IMR-90 (cell line): ENCODE measurements at regions not wholly inside any gene's neighbourhood (a gene's known extent, or its start where the extent isn't known, plus 50 kb on each side); places are given as distances from the start of the nearest gene placed in this dataset.

Source experiments
- ATAC-seq: fragments of 200-7000 bp; cut with Tn5 transposase; 2 replicates; pipeline ENCODE4 v1.9.1; 2020; ENCODE audit warnings: low read depth, mild to moderate bottlenecking, moderate library complexity
- BruUV-seq: library from RNA; stranded (reverse); fragments of 400-500 nt; replicated peaks from 2 replicates; lab custom pipeline; 2021; lab: Mats Ljungman, UMichigan
- CTCF ChIA-PET: fragments of 300-600 bp; formaldehyde crosslinking; extraction: SDS; loops from one replicate; lab custom pipeline; 2021; ENCODE audit warnings: antibody characterized with exemption; lab: Yijun Ruan, JAX
- POLR2A ChIA-PET: fragments of 300-600 bp; sonication (Branson Sonifier 250); formaldehyde crosslinking; loops from one replicate; lab custom pipeline; 2022; ENCODE audit warnings: antibody characterized with exemption; ENCODE audit not compliant: unreplicated experiment; lab: Charles Lee
- DNase-seq: peaks from one replicate; pipeline ENCODE4 v3.0.0; 2013
- H2AFZ ChIP-seq: replicated peaks from 2 replicates; pipeline ENCODE3; 2013; ENCODE audit warnings: low read length, mild to moderate bottlenecking; ENCODE audit not compliant: poor library complexity
- H2AK5ac ChIP-seq: 2 replicates; pipeline ENCODE4 v1.6.1; 2013; ENCODE audit warnings: low read depth, low read length, inconsistent platforms
- H2AK9ac ChIP-seq: replicated peaks from 2 replicates; pipeline ENCODE3; 2013; ENCODE audit warnings: mild to moderate bottlenecking, low read depth, low read length, moderate library complexity; ENCODE audit not compliant: poor library complexity
- H2BK120ac ChIP-seq: 2 replicates; pipeline ENCODE4 v1.6.1; 2013; ENCODE audit warnings: low read depth, low read length, inconsistent platforms
- H2BK15ac ChIP-seq: 3 replicates; pipeline ENCODE4 v1.6.1; 2013; ENCODE audit warnings: low read depth, low read length, inconsistent platforms
- H2BK20ac ChIP-seq: 2 replicates; pipeline ENCODE4 v1.6.1; 2013; ENCODE audit warnings: low read depth, mild to moderate bottlenecking, inconsistent platforms, low read length, moderate library complexity
- H2BK5ac ChIP-seq: 2 replicates; pipeline ENCODE4 v1.6.1; 2013; ENCODE audit warnings: mild to moderate bottlenecking, low read depth, low read length, inconsistent platforms; ENCODE audit not compliant: poor library complexity, severe bottlenecking
- H3K14ac ChIP-seq: replicated peaks from 2 replicates; pipeline ENCODE4 v1.6.1; 2013; ENCODE audit warnings: low read depth, low read length, inconsistent platforms
- H3K18ac ChIP-seq: 2 replicates; pipeline ENCODE4 v1.6.1; 2013; ENCODE audit warnings: low read depth, low read length, control low read depth
- H3K23ac ChIP-seq: 2 replicates; pipeline ENCODE4 v1.6.1; 2013; ENCODE audit warnings: low read depth, low read length, inconsistent platforms
- H3K27ac ChIP-seq: 2 replicates; pipeline ENCODE4 v1.5.1; 2013; ENCODE audit warnings: mild to moderate bottlenecking, control low read depth, low read length; ENCODE audit not compliant: insufficient read depth
- H3K27me3 ChIP-seq: 2 replicates; pipeline ENCODE4 v1.6.1; 2013; ENCODE audit warnings: low read length; ENCODE audit not compliant: control insufficient read depth, insufficient read depth
- H3K36me3 ChIP-seq: 2 replicates; pipeline ENCODE4 v1.6.1; 2013; ENCODE audit warnings: low read length, mixed read lengths; ENCODE audit not compliant: control insufficient read depth, insufficient read depth
- H3K4ac ChIP-seq: 2 replicates; pipeline ENCODE4 v1.6.1; 2013; ENCODE audit warnings: low read depth, low read length, inconsistent platforms
- H3K4me1 ChIP-seq: 2 replicates; pipeline ENCODE4 v1.6.1; 2013; ENCODE audit warnings: low read length, mixed read lengths; ENCODE audit not compliant: control insufficient read depth, insufficient read depth
- H3K4me2 ChIP-seq: 2 replicates; pipeline ENCODE4 v1.6.1; 2013; ENCODE audit warnings: low read depth, mild to moderate bottlenecking, control low read depth, low read length, moderate library complexity
- H3K4me3 ChIP-seq: 2 replicates; pipeline ENCODE4 v1.5.1; 2013; ENCODE audit warnings: low read depth, mild to moderate bottlenecking, control low read depth, low read length, moderate library complexity; ENCODE audit not compliant: insufficient read depth
- H3K56ac ChIP-seq: 2 replicates; pipeline ENCODE4 v1.6.1; 2013; ENCODE audit warnings: low read length, inconsistent platforms; ENCODE audit not compliant: insufficient read depth; ENCODE audit errors: extremely low read depth
- H3K79me1 ChIP-seq, 2 experiments: 2 replicates each; pipeline ENCODE4 v1.6.1; 2013; ENCODE audit warnings: low read length in 2 of 2, inconsistent platforms in 1 of 2, low read depth in 1 of 2
- H3K9ac ChIP-seq: 2 replicates; pipeline ENCODE4 v1.6.1; 2013; ENCODE audit warnings: low read depth, low read length, control low read depth
- H3K9me1 ChIP-seq: 2 replicates; pipeline ENCODE4 v1.6.1; 2013; ENCODE audit warnings: low read length, inconsistent platforms; ENCODE audit not compliant: insufficient read depth
- H3K9me3 ChIP-seq: 2 replicates; pipeline ENCODE4 v1.6.1; 2013; ENCODE audit warnings: low read length; ENCODE audit not compliant: control insufficient read depth, insufficient read depth
- H4K20me1 ChIP-seq: 2 replicates; pipeline ENCODE4 v1.6.1; 2013; ENCODE audit warnings: low read length, inconsistent platforms; ENCODE audit not compliant: insufficient read depth
- H4K5ac ChIP-seq: 2 replicates; pipeline ENCODE4 v1.6.1; 2013; ENCODE audit warnings: mild to moderate bottlenecking, low read depth, low read length, control low read depth
- H4K8ac ChIP-seq, 2 experiments: 2 replicates each; pipeline ENCODE4 v1.6.1; 2013; ENCODE audit warnings: low read depth in 2 of 2, low read length in 2 of 2, control low read depth in 1 of 2, inconsistent platforms in 1 of 2
- H4K91ac ChIP-seq: 2 replicates; pipeline ENCODE4 v1.6.1; 2013; ENCODE audit warnings: low read depth, low read length, inconsistent platforms; ENCODE audit not compliant: insufficient read depth
- BHLHE40 ChIP-seq: fragments of 150-350 bp; IDR thresholded peaks from 2 replicates; pipeline ENCODE4 v1.6.1; 2016; ENCODE audit warnings: mild to moderate bottlenecking, low read depth, low read length
- CEBPB ChIP-seq: IDR thresholded peaks from 2 replicates; pipeline ENCODE4 v1.6.1; 2012; ENCODE audit warnings: low read depth, low read length, improper control_type of control experiment
- MAFK ChIP-seq: IDR thresholded peaks from 2 replicates; pipeline ENCODE4 v1.6.1; 2012; ENCODE audit warnings: low read depth, low read length, improper control_type of control experiment
- NFE2L2 ChIP-seq: fragments of 150-350 bp; IDR thresholded peaks from 2 replicates; pipeline ENCODE4 v1.6.1; 2016; ENCODE audit warnings: low read depth, mild to moderate bottlenecking, low read length
- RAD21 ChIP-seq: IDR thresholded peaks from 2 replicates; pipeline ENCODE4 v1.6.1; 2012; ENCODE audit warnings: low read length, improper control_type of control experiment
- RCOR1 ChIP-seq: IDR thresholded peaks from 2 replicates; pipeline ENCODE4 v1.6.1; 2012; ENCODE audit warnings: mild to moderate bottlenecking, low read length, improper control_type of control experiment; ENCODE audit not compliant: insufficient replicate concordance
- RFX5 ChIP-seq: IDR thresholded peaks from 2 replicates; pipeline ENCODE4 v1.8.0; 2012; ENCODE audit warnings: low read depth, mild to moderate bottlenecking, low read length, moderate library complexity
- SMC3 ChIP-seq: fragments of 150-350 bp; IDR thresholded peaks from 2 replicates; pipeline ENCODE4 v1.6.1; 2016; ENCODE audit warnings: low read depth, mild to moderate bottlenecking, antibody characterized with exemption, low read length, moderate library complexity
- WGBS, 2 experiments: methylation state at CpG; one replicate each; pipeline versions ENCODE4 v1.1.5 to v1.1.7; 2013; ENCODE audit warnings: missing lambda C conversion rate in 2 of 2; ENCODE audit not compliant: insufficient read length in 1 of 2; ENCODE audit errors: extremely low coverage in 2 of 2; 5-methylcytosine and 5-hydroxymethylcytosine counted together
- dilution Hi-C: fragments of 300-500 bp; cut with HindIII; formaldehyde crosslinking; loops from one replicate; pipeline ENCODE4 v1.14.3; 2018; ENCODE audit warnings: low sequenced_read_pairs; ENCODE audit not compliant: unreplicated experiment
- in situ Hi-C: fragments of 300-500 bp; cut with MboI; formaldehyde crosslinking; loops from 3 replicates; pipeline ENCODE4 v1.14.3; 2019; ENCODE audit warnings: low sequenced_read_pairs, inconsistent platforms, mixed read lengths
- intact Hi-C: fragments of 100-400 bp; cut with micrococcal nuclease; formaldehyde crosslinking; loops from 2 replicates; pipeline ENCODE4 v1.10.0; 2022
- TF ChIP-seq, protein P1 (sequence below): conservative IDR thresholded peaks from 2 replicates; pipeline ENCODE4 v1.5.1; 2012; ENCODE audit warnings: mild to moderate bottlenecking, low read depth, low read length, improper control_type of control experiment

DNA sequence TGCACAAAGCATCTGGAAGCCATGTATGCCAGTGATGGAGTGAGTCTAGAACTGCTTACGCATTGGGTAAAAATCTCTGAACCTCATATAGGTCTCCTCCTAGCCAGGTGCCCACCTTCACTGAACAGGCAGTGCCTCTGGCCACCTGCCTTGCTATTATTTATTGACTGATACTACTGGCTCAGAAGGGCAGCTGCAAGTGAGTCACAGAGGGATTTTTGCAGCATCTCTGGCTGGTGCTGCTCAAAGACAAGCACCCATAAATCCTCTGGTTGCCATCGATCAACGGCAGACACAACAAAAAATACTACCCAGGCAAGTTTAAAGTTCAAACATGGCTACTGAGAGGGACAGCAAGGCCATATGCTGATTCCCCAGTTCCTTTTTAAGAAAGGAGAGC, 279.4 kb downstream of the UBE3D start:
- no CpG with 5 or more reads among the region's 3 CpGs for WGBS, 2 experiments
- no peak for ATAC-seq

More for the DNA sequence above, 279.4 kb downstream of the UBE3D start:
- no peak overlapping the region for H3K4ac ChIP-seq
- H3K36me3 ChIP-seq = no peaks in the 10 kb centered on the region
- H2BK20ac ChIP-seq = no peak overlapping the region
- in situ Hi-C loops = no loop called here
- no peaks in the 10 kb centered on the region for H4K20me1 ChIP-seq
- no peak overlapping the region for H3K9ac ChIP-seq
- no peak overlapping the region for H4K8ac ChIP-seq
- H3K56ac ChIP-seq = no peak overlapping the region
- H3K4me3 ChIP-seq = no peak overlapping the region
- H3K27ac ChIP-seq = no peak overlapping the region
- no peak for DNase-seq
- no peak overlapping the region for H3K4me2 ChIP-seq
- no peak overlapping the region for H2AFZ ChIP-seq
- H3K9me3 ChIP-seq = no peaks in the 10 kb centered on the region; the same call in 1 of the 2 replicates
- H2BK15ac ChIP-seq = no peak overlapping the region
- no peak overlapping the region for H3K23ac ChIP-seq
- peaks cover 7% of the 10 kb centered on the region for H3K27me3 ChIP-seq
- H2BK5ac ChIP-seq = no peak overlapping the region
- no peak overlapping the region for H2AK5ac ChIP-seq
- ChIA-PET POLR2A (no interaction called here), CTCF (no interaction called here)
- dilution Hi-C loops = no loop called here
- no peak overlapping the region for H4K91ac ChIP-seq
- no peak overlapping the region for H2BK120ac ChIP-seq
- H3K18ac ChIP-seq = no peak overlapping the region
- H3K4me1 ChIP-seq = no peaks in the 10 kb centered on the region
- TF ChIP-seq RAD21 (no peak), MAFK (no peak), NFE2L2 (no peak), BHLHE40 (no peak), RCOR1 (no peak), CEBPB (no peak), RFX5 (no peak), SMC3 (no peak)
- TF ChIP-seq, protein P1, sequence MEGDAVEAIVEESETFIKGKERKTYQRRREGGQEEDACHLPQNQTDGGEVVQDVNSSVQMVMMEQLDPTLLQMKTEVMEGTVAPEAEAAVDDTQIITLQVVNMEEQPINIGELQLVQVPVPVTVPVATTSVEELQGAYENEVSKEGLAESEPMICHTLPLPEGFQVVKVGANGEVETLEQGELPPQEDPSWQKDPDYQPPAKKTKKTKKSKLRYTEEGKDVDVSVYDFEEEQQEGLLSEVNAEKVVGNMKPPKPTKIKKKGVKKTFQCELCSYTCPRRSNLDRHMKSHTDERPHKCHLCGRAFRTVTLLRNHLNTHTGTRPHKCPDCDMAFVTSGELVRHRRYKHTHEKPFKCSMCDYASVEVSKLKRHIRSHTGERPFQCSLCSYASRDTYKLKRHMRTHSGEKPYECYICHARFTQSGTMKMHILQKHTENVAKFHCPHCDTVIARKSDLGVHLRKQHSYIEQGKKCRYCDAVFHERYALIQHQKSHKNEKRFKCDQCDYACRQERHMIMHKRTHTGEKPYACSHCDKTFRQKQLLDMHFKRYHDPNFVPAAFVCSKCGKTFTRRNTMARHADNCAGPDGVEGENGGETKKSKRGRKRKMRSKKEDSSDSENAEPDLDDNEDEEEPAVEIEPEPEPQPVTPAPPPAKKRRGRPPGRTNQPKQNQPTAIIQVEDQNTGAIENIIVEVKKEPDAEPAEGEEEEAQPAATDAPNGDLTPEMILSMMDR = no peak
- H3K79me1 ChIP-seq = no peaks in the 10 kb centered on the region
- H3K14ac ChIP-seq = no peak overlapping the region
- H3K9me1 ChIP-seq = no peaks in the 10 kb centered on the region
- no peak overlapping the region for H4K5ac ChIP-seq
- no peak overlapping the region for H2AK9ac ChIP-seq
- no TSS peak for BruUV-seq
- intact Hi-C loops = no loop called here
